Ovary (tissue), 7 donors: ENCODE measurements at regions not wholly inside any gene's neighbourhood (a gene's known extent, or its start where the extent isn't known, plus 50 kb on each side); places are given as distances from the start of the nearest gene placed in this dataset.
"Not testable (repeated sequence)": the region's sequence is repeated elsewhere in the genome, so short reads cannot be mapped to it uniquely, and the experiment has no call there.

Source experiments
- DNase-seq, 5 donors: peaks; one replicate each; pipeline ENCODE4 v3.0.0-alpha.2; 2019 to 2020
- H3K27ac ChIP-seq, 2 donors: fragments of 200-600 bp; one replicate each; pipeline versions ENCODE4 v1.5.1 to v1.8.0; 2019 to 2022
- H3K27me3 ChIP-seq: fragments of 200-600 bp; one replicate; pipeline ENCODE4 v1.8.0; 2022
- H3K36me3 ChIP-seq: fragments of 200-600 bp; sonication (generic); one replicate; pipeline ENCODE4 v1.5.1; 2019
- H3K4me1 ChIP-seq: one replicate; pipeline ENCODE4 v1.8.1; 2013; ENCODE audit warnings: mild to moderate bottlenecking, moderate library complexity; ENCODE audit not compliant: insufficient read depth
- H3K4me3 ChIP-seq: fragments of 200-600 bp; sonication (generic); one replicate; pipeline ENCODE4 v1.5.1; 2017
- H3K9me3 ChIP-seq, 2 donors: fragments of 200-600 bp in 1 of 2; sonication (generic) in 1 of 2; one replicate each; pipeline versions ENCODE4 v1.5.1 to v1.8.1; 2013 to 2019; ENCODE audit warnings: mild to moderate bottlenecking in 1 of 2, moderate library complexity in 1 of 2
- CTCF ChIP-seq, 3 donors: fragments of 450-650 bp in 2 of 3; fragments of 200-600 bp in 1 of 3; IDR thresholded peaks; one replicate each; pipeline versions ENCODE4 v1.5.1 to v1.8.0; 2016 to 2022; ENCODE audit warnings: antibody characterized with exemption in 3 of 3, mild to moderate bottlenecking in 1 of 3
- EP300 ChIP-seq: sonication (generic); formaldehyde crosslinking; IDR thresholded peaks from one replicate; pipeline ENCODE4 v1.6.1; 2017; ENCODE audit warnings: antibody characterized with exemption
- POLR2A ChIP-seq: fragments of 450-650 bp; IDR thresholded peaks from one replicate; pipeline ENCODE4 v1.6.1; 2017; ENCODE audit warnings: antibody characterized with exemption, mild to moderate bottlenecking, moderate library complexity
- WGBS, 3 donors: extraction: QIAGEN DNeasy Blood & Tissue Kit in 1 of 3; methylation state at CpG; one replicate each; pipeline versions ENCODE4 v1.1.5 to v1.1.7; 2013 to 2017; 5-methylcytosine and 5-hydroxymethylcytosine counted together
- intact Hi-C, 4 donors: fragments of 100-400 bp; cut with DNase I; formaldehyde crosslinking; loops; one replicate each; pipeline versions ENCODE4 v1.11.0 to v1.15.1; 2022 to 2023
- donor health status: DM: no; HTN: no; CAD: no; lungs with moderate emphysema.
- donor health status: DM: no; HTN: no; CAD: no.
- donor health status: Bipolar disorder and iron deficiency.
- donor health status: DM: no; HTN: no; CAD: no.
- donor health status: DM: yes; HTN: yes; CAD: no.

- DNase-seq, H3K27ac ChIP-seq, H3K27me3 ChIP-seq, H3K4me3 ChIP-seq, H3K36me3 ChIP-seq, H3K9me3 ChIP-seq, intact Hi-C loops: not testable (repeated sequence)
- 84 to 89% (median 87%) methylated on average over 10 of the region's 10 CpGs for WGBS, 3 donors
- peaks cover 13% of the 10 kb centered on the region for H3K4me1 ChIP-seq
Measured at GRCh38 chr16:88259538-88259937, 123.2 kb upstream of the ZNF469 start.

GRCh38 chr16:88260146-88260545, 122.6 kb upstream of the ZNF469 start:
- H3K27ac ChIP-seq, H3K36me3 ChIP-seq, H3K27me3 ChIP-seq, intact Hi-C loops, H3K4me3 ChIP-seq, DNase-seq, H3K9me3 ChIP-seq: not testable (repeated sequence)
- 96 to 99% (median 96%) methylated on average over 17 of the region's 17 CpGs for WGBS, 3 donors
- peaks cover 16% of the 10 kb centered on the region for H3K4me1 ChIP-seq

GRCh38 chr16:88260881-88261665, 121.7 kb upstream of the ZNF469 start:
- Histone ChIP-seq H3K27ac (peak overlapping the region in 1 of 2 donors; percentile 66), H3K4me1 (peaks cover 18% of the 10 kb centered on the region)
- intact Hi-C loops, DNase-seq, H3K9me3 ChIP-seq, H3K4me3 ChIP-seq, H3K27me3 ChIP-seq, H3K36me3 ChIP-seq: not testable (repeated sequence)
- 94 to 96% (median 95%) methylated on average over 26 of the region's 26 CpGs for WGBS, 3 donors

GRCh38 chr16:88261814-88262605, 120.7 kb upstream of the ZNF469 start:
- H3K4me1 ChIP-seq, result peaks cover 18% of the 10 kb centered on the region
- intact Hi-C loops, H3K27me3 ChIP-seq, H3K4me3 ChIP-seq, H3K9me3 ChIP-seq, H3K36me3 ChIP-seq: not testable (repeated sequence)
- 55 to 58% (median 55%) methylated on average over 18 of the region's 18 CpGs for WGBS, 3 donors
- peak in 1 of 5 donors; percentile 51 for DNase-seq
- H3K27ac ChIP-seq, result peak overlapping the region; percentile 51 to 66

GRCh38 chr16:88262858-88263563, 119.7 kb upstream of the ZNF469 start:
- H3K4me3 ChIP-seq, H3K27me3 ChIP-seq, H3K36me3 ChIP-seq, H3K9me3 ChIP-seq, intact Hi-C loops: not testable (repeated sequence)
- Histone ChIP-seq H3K27ac (peak overlapping the region; percentile 9 to 66), H3K4me1 (peaks cover 18% of the 10 kb centered on the region)
- peak; percentile 78 to 84 (median 80) for DNase-seq
- 44 to 50% (median 45%) methylated on average over 34 of the region's 34 CpGs for WGBS, 3 donors

GRCh38 chr16:88263681-88264287, 119.0 kb upstream of the ZNF469 start:
- H3K27ac ChIP-seq, result peak overlapping the region; percentile 9 to 66
- H3K36me3 ChIP-seq, intact Hi-C loops, H3K9me3 ChIP-seq, H3K27me3 ChIP-seq, H3K4me3 ChIP-seq: not testable (repeated sequence)
- DNase-seq, result peak in 1 of 5 donors; percentile 52
- peaks cover 17% of the 10 kb centered on the region for H3K4me1 ChIP-seq
- 93 to 98% methylated on average over 12 to 14 of the region's 17 CpGs; no CpG with 5 or more reads in 1 of the 3 donors for WGBS, 3 donors

GRCh38 chr16:88264641-88265285, 118.0 kb upstream of the ZNF469 start:
- Histone ChIP-seq H3K36me3 (no peaks in the 10 kb centered on the region), H3K4me1 (peaks cover 14% of the 10 kb centered on the region), H3K27me3 (no peaks in the 10 kb centered on the region), H3K4me3 (no peak overlapping the region), H3K9me3 (no peaks in the 10 kb centered on the region), H3K27ac (peak overlapping the region; percentile 49 to 53)
- DNase-seq, result peak; percentile 92 to 97 (median 95)
- TF ChIP-seq CTCF (IDR thresholded peaks at IDR 0.05) (no peak), EP300 (no peak), POLR2A (no peak)
- WGBS, 3 donors, result 34 to 46% (median 36%) methylated on average over 22 to 30 of the region's 30 CpGs
- intact Hi-C loops, result no loop called here

GRCh38 chr16:88265286-88265938, 117.3 kb upstream of the ZNF469 start:
- intact Hi-C loops, H3K36me3 ChIP-seq, H3K27me3 ChIP-seq, H3K4me3 ChIP-seq, H3K9me3 ChIP-seq: not testable (repeated sequence)
- peak in 1 of 5 donors; percentile 55 for DNase-seq
- 83 to 85% (median 84%) methylated on average over 20 to 22 of the region's 25 CpGs for WGBS, 3 donors
- Histone ChIP-seq H3K27ac (peak overlapping the region in 1 of 2 donors; percentile 29), H3K4me1 (peaks cover 14% of the 10 kb centered on the region)

GRCh38 chr16:88266036-88266435, 116.7 kb upstream of the ZNF469 start:
- H3K36me3 ChIP-seq, H3K9me3 ChIP-seq, H3K27ac ChIP-seq, intact Hi-C loops, H3K27me3 ChIP-seq, H3K4me3 ChIP-seq: not testable (repeated sequence)
- peaks cover 14% of the 10 kb centered on the region for H3K4me1 ChIP-seq
- peak in 1 of 5 donors; percentile 32 for DNase-seq
- WGBS, 3 donors, result 92 to 96% (median 95%) methylated on average over 4 to 12 of the region's 12 CpGs
